HS-5 (cell line): ENCODE measurements at regions not wholly inside any gene's neighbourhood (a gene's known extent, or its start where the extent isn't known, plus 50 kb on each side); places are given as distances from the start of the nearest gene placed in this dataset.

Experiments used
- DNase-seq: peaks from one replicate; pipeline ENCODE4 v3.0.0-alpha.2; 2012; ENCODE audit warnings: low read depth

GRCh38 chr1:199335496-199335895, 692.0 kb upstream of the NR5A2 start:
- no peak for DNase-seq

GRCh38 chr1:199336745-199337640, 690.5 kb upstream of the NR5A2 start:
- no peak for DNase-seq

DNA sequence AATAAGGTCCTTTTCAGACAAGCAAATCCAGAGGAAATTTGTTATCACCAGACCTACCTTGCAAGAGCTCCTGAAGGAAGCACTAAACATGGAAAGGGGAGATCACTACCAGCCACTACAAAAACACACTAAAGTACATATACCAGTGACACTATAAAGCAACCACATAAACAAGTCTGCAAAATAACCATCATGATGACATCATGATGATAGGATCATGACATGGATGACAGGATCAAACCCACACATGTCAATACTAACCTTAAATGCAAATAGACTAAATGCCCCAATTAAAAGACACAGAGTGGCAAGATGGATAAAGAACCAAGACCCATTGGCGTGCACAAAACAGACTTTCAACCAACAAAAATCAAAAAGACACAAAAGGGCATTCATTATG, 688.8 kb upstream of the NR5A2 start:
- DNase-seq = no peak

DNA sequence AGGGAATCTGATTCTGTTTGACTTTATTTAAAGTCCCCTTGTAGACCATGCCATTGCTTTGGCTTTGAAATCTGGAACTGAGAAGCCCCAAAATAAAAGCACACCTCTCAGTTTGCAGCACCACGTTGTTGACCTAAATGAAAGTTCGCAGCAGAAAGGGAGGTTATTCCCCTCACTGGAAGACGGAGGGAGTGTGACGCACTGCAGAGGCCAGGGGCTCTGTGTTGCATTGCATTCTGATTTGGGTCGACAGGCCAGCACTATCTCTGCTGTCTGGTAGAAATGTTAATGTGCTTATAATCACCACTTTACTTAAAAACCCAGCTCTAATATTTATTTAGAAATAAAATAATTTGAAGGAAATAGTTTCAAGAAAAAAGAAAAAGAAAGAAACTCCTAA, 675.2 kb upstream of the NR5A2 start:
- DNase-seq = no peak

- DNase-seq = no peak
Observed at GRCh38 chr1:199353906-199354305, 673.6 kb upstream of the NR5A2 start.

DNA sequence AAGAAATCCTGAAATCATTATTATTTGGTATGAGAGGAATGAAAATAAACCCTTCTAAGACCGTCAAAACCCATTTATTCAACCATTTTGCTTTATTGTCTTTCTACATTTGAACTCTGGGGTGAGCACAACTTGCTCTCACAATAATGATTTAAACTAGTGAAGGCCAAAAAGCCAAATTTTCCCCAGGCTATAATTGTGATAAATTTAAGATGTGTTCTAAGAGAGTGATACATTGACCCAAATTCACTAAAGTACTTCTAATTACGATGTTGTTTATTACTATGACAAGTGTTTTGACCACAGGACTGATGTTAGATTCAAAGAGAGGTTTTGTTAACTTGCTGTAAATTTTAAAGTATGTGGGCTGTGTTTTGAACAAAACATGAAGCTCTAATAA, 670.9 kb upstream of the NR5A2 start:
- no peak for DNase-seq

DNA sequence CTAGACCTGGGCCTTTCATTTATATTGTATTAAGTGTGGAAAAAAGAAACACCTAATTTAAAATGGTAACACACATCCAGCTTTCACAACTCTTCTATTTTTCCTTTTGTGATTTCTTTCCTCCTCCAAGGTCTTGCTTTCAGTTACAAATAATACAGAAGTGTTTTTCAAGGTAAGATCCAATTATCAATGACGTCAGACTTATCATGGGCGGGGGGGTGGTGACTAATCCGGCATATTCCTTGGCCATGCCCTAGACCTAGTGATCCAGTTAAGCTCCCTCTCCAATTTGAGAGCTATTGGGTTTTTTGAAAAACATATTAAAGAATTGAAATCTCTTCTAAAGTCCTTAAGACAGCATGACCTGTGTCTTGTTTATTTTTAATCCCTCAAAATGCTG, 669.9 kb upstream of the NR5A2 start:
- DNase-seq = no peak

DNA sequence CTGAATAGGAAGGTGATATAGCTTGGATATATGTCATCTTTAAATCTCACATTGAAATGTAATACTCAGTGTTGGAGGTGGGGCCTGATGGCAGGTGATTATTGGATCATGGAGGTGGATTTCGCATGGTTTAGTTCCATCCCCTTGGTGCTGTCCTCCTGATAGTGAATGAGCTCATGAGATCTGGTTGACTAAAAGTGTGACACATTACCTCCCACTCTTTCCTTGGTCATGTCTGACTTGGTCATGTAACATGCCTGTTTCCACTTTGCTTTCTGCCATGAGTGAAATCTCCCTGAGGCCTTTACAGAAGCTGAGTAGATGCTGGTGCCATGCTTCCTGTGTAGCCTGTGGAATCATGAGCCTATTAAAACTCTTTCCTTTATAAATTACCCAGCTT, 664.5 kb upstream of the NR5A2 start:
- DNase-seq = no peak

GRCh38 chr1:199373139-199373538, 654.4 kb upstream of the NR5A2 start:
- DNase-seq = no peak

DNA sequence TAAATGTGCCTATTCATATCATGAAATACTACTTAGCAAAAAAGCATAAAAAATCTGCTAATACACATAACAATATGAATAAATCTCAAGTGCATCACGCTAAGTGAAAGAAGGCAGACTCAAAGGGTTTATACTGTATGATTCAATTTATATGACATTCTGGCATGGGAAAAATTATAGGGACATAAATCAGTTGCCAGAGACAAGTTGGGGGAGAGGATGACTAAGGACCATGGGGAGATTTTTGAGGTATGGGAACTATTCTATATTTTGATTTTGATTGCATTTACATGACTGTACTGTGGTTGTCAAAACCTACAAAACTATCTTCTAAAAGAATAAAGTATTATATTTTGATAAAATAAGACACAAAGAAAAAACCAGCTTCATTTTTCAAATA, 650.3 kb upstream of the NR5A2 start:
- DNase-seq = no peak

DNA sequence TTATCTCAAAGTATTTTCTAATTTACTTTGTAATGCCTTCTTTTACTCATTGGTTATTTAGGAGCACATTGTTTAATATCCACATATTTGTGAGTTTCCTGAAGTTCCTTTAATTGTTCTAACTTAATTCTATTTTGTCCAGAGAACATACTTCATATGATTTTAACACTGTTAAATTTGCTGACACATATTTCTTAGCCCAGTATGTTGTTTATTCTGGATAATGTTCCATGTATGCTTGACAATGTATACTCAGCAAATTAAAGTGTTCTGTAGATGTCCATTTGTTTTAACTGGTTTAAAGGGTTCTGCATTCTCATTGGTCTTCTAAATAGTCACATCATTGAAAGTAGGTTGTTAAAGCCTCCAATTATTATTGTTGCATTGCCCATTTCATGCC, 643.7 kb upstream of the NR5A2 start:
- no peak for DNase-seq

- no peak for DNase-seq
Observed at GRCh38 chr1:199394856-199395255, 632.7 kb upstream of the NR5A2 start.

- DNase-seq = no peak
Observed at GRCh38 chr1:199396456-199396855, 631.1 kb upstream of the NR5A2 start.

- DNase-seq = no peak
Observed at GRCh38 chr1:199399996-199400724, 627.4 kb upstream of the NR5A2 start.

- peak; percentile 55 for DNase-seq
Observed at GRCh38 chr1:199403531-199404116, 623.9 kb upstream of the NR5A2 start.

DNA sequence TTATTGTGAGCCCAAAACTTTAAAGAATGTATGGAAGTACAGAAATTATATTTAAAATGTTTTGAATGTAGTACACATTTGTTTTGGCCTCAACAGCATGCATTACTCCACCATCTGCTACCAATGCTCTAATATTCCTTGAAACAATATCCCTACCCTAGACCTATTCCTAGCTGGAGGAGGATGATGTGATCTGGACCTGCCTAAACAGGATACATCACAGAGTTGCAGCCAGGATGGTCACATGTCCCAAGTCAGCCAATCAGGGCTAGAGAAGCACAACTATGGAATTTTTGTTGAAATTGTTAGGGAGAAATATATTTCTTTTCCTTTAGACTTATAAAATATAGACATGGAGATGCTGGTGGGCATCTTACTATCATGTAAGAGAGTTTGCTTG, 623.3 kb upstream of the NR5A2 start:
- DNase-seq = peak; percentile 10

DNA sequence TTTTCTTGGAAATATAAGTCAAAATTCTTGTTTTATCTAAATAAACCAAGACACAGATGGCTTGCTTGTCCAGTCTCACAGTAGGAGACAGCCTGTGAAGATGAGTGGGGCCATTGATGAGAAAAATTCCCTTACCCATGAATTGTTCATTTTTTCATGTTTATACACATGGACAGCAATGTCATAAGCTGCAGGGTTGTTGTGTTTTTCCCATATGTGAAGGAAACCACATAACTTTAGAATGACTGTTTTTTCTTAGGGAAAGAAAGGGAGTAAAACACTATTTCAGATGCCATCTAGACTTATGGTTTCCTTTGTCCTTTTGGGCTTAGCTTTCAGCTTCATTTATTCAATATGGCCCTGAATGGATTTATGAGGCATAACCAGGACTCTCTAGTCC, 622.5 kb upstream of the NR5A2 start:
- peak; percentile 34 for DNase-seq

DNA sequence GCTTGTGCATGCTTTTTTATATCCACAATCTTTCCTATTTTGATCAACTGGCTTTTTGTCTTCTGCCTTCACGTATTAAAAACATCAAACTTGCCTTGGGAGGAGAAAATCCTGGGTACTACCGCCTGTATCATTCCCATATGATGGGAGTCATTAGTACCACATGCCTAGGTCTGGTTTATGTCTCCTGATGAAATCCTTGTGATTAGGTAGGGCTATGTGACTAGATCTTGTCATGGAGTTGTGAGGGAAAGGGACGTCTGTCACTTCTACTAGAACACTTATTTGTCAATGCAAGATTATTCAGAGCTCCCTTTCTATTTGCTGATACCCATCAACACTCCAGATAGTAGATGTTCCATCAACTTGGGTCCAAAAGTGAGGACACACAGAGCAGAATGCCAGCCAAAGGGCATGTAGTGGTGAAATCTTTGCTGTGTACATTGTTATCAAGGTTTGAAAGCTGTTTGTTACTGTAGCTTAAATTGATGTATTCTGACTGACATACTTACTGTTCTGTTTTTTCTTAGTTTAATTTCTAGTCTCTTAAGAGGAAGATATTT, 621.8 kb upstream of the NR5A2 start:
- DNase-seq = no peak

GRCh38 chr1:199410462-199410861, 617.0 kb upstream of the NR5A2 start:
- no peak for DNase-seq

DNA sequence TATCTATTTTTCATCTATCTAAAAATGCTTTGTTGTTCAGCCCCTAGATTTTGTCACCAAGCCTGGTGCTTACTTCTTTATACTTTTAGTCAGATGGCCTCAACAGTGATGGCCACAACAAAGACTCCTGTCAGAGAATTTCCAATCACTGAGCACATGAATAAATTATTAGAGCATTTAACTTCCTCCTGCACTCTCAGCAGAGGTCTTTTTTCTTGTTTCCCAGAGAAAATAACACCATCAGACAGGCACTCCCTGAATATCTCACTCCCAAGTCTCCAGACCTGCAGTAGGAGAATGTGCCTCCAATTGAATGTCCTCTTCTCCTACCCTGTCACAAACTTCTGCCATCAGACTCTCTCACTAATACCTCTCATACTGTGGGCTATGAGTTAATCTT, 616.0 kb upstream of the NR5A2 start:
- DNase-seq = no peak

DNA sequence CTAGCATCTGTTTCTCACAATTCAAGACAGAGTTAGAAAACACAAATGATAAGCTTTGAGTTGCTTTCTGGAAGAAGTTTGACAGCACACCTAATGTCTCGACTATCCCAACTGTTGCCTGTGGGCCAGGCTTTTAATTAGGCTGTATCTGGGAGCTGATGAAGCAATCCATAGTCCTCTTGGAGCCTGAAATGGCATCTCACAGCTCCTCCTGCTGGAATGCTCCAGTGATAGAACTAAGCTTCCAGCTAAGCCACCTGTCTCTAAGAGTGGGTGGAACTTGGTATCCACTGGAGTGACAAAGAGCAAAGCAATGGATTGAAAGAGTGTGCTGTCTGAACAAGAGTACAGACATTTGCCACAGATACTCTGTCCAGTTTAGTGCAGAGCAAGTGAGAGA, 605.3 kb upstream of the NR5A2 start:
- DNase-seq = no peak

DNA sequence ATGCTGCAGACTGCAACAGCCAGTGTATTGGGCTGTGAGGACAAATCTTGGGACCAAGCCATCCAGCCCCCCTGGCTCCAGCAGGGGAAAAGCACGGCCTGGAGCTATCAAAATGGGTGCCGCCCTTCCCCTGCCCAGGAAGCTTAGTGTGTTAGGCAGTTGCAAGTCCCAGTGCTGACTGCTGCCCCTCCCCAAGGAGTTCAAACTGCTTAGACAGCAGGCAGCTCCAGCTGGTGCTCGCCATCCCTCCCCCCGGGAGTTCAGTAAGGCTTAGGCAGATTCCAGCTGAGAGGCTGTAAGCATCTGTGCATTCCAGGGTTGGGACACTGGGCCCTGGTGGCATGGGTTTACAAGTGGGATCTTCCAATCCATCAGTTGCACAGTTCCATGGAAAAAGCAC, 579.6 kb upstream of the NR5A2 start:
- DNase-seq = no peak

DNA sequence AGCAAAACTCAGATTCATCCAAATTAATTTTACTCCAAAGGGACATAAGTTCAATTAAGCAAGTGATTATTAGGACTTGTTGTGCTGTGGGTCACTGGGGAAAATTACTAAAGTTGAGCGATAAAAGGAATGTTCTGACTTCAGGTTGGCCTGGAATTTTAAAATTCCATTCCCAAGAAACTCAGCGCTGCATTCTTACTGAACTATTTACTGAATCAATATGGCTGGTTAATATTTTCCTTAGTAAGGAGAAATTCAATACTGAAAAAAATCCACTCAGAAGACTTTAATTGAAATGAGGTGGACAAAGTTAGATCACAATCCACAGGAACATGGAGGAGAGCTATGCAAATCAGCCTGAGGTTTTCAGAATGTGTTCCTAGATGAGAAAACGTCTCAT, 578.9 kb upstream of the NR5A2 start:
- DNase-seq = no peak
